H9 (cell line): ENCODE measurements at regions not wholly inside any gene's neighbourhood (a gene's known extent, or its start where the extent isn't known, plus 50 kb on each side); places are given as distances from the start of the nearest gene placed in this dataset.

Source experiments
- DNase-seq: peaks from one replicate; pipeline ENCODE4 v3.0.0-alpha.2; 2017
- H2AFZ ChIP-seq: one replicate; pipeline ENCODE4 v1.6.1; 2013; ENCODE audit warnings: mild to moderate bottlenecking, low read length, control low read depth, moderate library complexity
- H2AK5ac ChIP-seq: 2 replicates; pipeline ENCODE4 v1.6.1; 2013; ENCODE audit warnings: low read length, control low read depth, mixed read lengths; ENCODE audit not compliant: insufficient read length
- H2BK120ac ChIP-seq: one replicate; pipeline ENCODE4 v1.6.1; 2013; ENCODE audit warnings: low read depth, mild to moderate bottlenecking, low read length, control low read depth, inconsistent platforms; ENCODE audit not compliant: poor library complexity, severe bottlenecking
- H2BK12ac ChIP-seq: 2 replicates; pipeline ENCODE4 v1.6.1; 2013; ENCODE audit warnings: low read length, control low read depth, mixed read lengths, low read depth; ENCODE audit not compliant: insufficient read length
- H2BK15ac ChIP-seq: 2 replicates; pipeline ENCODE4 v1.6.1; 2013; ENCODE audit warnings: low read depth, low read length, control low read depth
- H2BK20ac ChIP-seq: one replicate; pipeline ENCODE4 v1.6.1; 2013; ENCODE audit warnings: low read depth, mild to moderate bottlenecking, low read length, control low read depth, inconsistent platforms; ENCODE audit not compliant: poor library complexity, severe bottlenecking
- H2BK5ac ChIP-seq: 2 replicates; pipeline ENCODE4 v1.6.1; 2013; ENCODE audit warnings: low read length, control low read depth, mixed read lengths; ENCODE audit not compliant: insufficient read length
- H3K14ac ChIP-seq: 2 replicates; pipeline ENCODE4 v1.6.1; 2013; ENCODE audit warnings: low read length, control low read depth; ENCODE audit not compliant: insufficient read depth
- H3K18ac ChIP-seq: 2 replicates; pipeline ENCODE4 v1.6.1; 2013; ENCODE audit warnings: low read depth, mild to moderate bottlenecking, mixed read lengths, low read length, control low read depth; ENCODE audit not compliant: insufficient read length
- H3K23ac ChIP-seq: 2 replicates; pipeline ENCODE4 v1.6.1; 2013; ENCODE audit warnings: low read length, control low read depth, mixed read lengths, low read depth; ENCODE audit not compliant: insufficient read length
- H3K23me2 ChIP-seq: 2 replicates; pipeline ENCODE4 v1.6.1; 2013; ENCODE audit warnings: low read depth, mild to moderate bottlenecking, mixed read lengths, low read length, control low read depth; ENCODE audit not compliant: insufficient read length, poor library complexity, severe bottlenecking
- H3K27ac ChIP-seq: 2 replicates; pipeline ENCODE4 v1.5.1; 2013; ENCODE audit warnings: low read length, control low read depth, mixed read lengths, low read depth; ENCODE audit not compliant: insufficient read length
- H3K27me3 ChIP-seq: 2 replicates; pipeline ENCODE4 v1.6.1; 2013; ENCODE audit warnings: low read length, control low read depth, inconsistent platforms; ENCODE audit not compliant: insufficient read depth
- H3K4ac ChIP-seq: 2 replicates; pipeline ENCODE4 v1.6.1; 2013; ENCODE audit warnings: low read depth, mild to moderate bottlenecking, control low read depth, inconsistent platforms, low read length, moderate library complexity
- H3K4me1 ChIP-seq: 2 replicates; pipeline ENCODE4 v1.6.1; 2013; ENCODE audit warnings: low read length, control low read depth, inconsistent platforms; ENCODE audit not compliant: insufficient read depth
- H3K4me2 ChIP-seq: 2 replicates; pipeline ENCODE4 v1.6.1; 2013; ENCODE audit warnings: low read length, control low read depth, mixed read lengths; ENCODE audit not compliant: insufficient read length, insufficient read depth
- H3K56ac ChIP-seq: 2 replicates; pipeline ENCODE4 v1.6.1; 2013; ENCODE audit warnings: low read depth, mild to moderate bottlenecking, mixed read lengths, low read length, control low read depth; ENCODE audit not compliant: insufficient read length
- H3K79me1 ChIP-seq: 2 replicates; pipeline ENCODE4 v1.6.1; 2013; ENCODE audit warnings: low read depth, mild to moderate bottlenecking, moderate library complexity, low read length, control low read depth, inconsistent platforms; ENCODE audit not compliant: insufficient read depth, poor library complexity, severe bottlenecking
- H3K79me2 ChIP-seq: 2 replicates; pipeline ENCODE4 v1.6.1; 2013; ENCODE audit warnings: low read length, control low read depth, inconsistent platforms; ENCODE audit not compliant: insufficient read depth
- H3K9ac ChIP-seq: 2 replicates; pipeline ENCODE4 v1.6.1; 2013; ENCODE audit warnings: low read length, control low read depth, mixed read lengths; ENCODE audit not compliant: insufficient read length; ENCODE audit errors: extremely low read depth
- H3K9me3 ChIP-seq: one replicate; pipeline ENCODE4 v1.6.1; 2013; ENCODE audit warnings: low read depth, low read length, inconsistent platforms; ENCODE audit not compliant: control insufficient read depth
- H3T11ph ChIP-seq: one replicate; pipeline ENCODE4 v1.6.1; 2013; ENCODE audit warnings: mild to moderate bottlenecking, low read length, control low read depth, inconsistent platforms
- H4K20me1 ChIP-seq: one replicate; pipeline ENCODE4 v1.6.1; 2013; ENCODE audit not compliant: control insufficient read depth, insufficient read length, insufficient read depth
- H4K5ac ChIP-seq: 2 replicates; pipeline ENCODE4 v1.6.1; 2013; ENCODE audit warnings: low read depth, mild to moderate bottlenecking, mixed read lengths, low read length, control low read depth; ENCODE audit not compliant: insufficient read length
- H4K8ac ChIP-seq: replicated peaks from 2 replicates; pipeline ENCODE4 v1.6.1; 2013; ENCODE audit warnings: low read length, control low read depth, mixed read lengths, low read depth; ENCODE audit not compliant: insufficient read length
- H4K91ac ChIP-seq: 2 replicates; pipeline ENCODE4 v1.6.1; 2013; ENCODE audit warnings: low read depth, mild to moderate bottlenecking, moderate library complexity, mixed read lengths, low read length, control low read depth; ENCODE audit not compliant: insufficient read length
- H3K27ac Mint-ChIP-seq, 3 experiments: 2 replicates in 2 of 3; 3 replicates in 1 of 3; pipeline ENCODE4 v1.8.0; 2020 to 2021; ENCODE audit warnings: mixed read lengths in 3 of 3, mild to moderate bottlenecking in 1 of 3, moderate library complexity in 1 of 3
- H3K27me3 Mint-ChIP-seq: 2 replicates; pipeline ENCODE4 v1.8.0; 2021; ENCODE audit warnings: low read depth, mild to moderate bottlenecking, moderate library complexity, mixed read lengths
- H3K36me3 Mint-ChIP-seq, 3 experiments: 2 replicates in 2 of 3; 3 replicates in 1 of 3; pipeline ENCODE4 v1.8.0; 2020 to 2021; ENCODE audit warnings: low read depth in 3 of 3, mixed read lengths in 3 of 3; ENCODE audit not compliant: insufficient read depth in 1 of 3
- H3K4me1 Mint-ChIP-seq, 2 experiments: 2 replicates each; pipeline ENCODE4 v1.8.0; 2020; ENCODE audit warnings: mixed read lengths in 2 of 2
- H3K4me3 Mint-ChIP-seq, 2 experiments: 2 replicates in 1 of 2; 3 replicates in 1 of 2; pipeline ENCODE4 v1.8.0; 2020 to 2021; ENCODE audit warnings: mild to moderate bottlenecking in 2 of 2, mixed read lengths in 2 of 2, moderate library complexity in 1 of 2
- H3K9me3 Mint-ChIP-seq, 2 experiments: 2 replicates in 1 of 2; 3 replicates in 1 of 2; pipeline ENCODE4 v1.8.0; 2020; ENCODE audit warnings: mild to moderate bottlenecking in 2 of 2, mixed read lengths in 2 of 2, moderate library complexity in 1 of 2
- WGBS: extraction: QIAGEN DNeasy Blood & Tissue Kit; methylation state at CpG from one replicate; pipeline ENCODE4 v1.1.7; 2013; ENCODE audit warnings: missing lambda C conversion rate, low lambda C conversion rate, mixed read lengths; ENCODE audit not compliant: insufficient read length; ENCODE audit errors: extremely low coverage; 5-methylcytosine and 5-hydroxymethylcytosine counted together
- TF ChIP-seq, protein P1 (sequence below): fragments of 200-600 bp; sonication (generic); conservative IDR thresholded peaks from 3 replicates; pipeline ENCODE4 v1.8.0; 2021; ENCODE audit warnings: antibody characterized with exemption, mild to moderate bottlenecking

DNA sequence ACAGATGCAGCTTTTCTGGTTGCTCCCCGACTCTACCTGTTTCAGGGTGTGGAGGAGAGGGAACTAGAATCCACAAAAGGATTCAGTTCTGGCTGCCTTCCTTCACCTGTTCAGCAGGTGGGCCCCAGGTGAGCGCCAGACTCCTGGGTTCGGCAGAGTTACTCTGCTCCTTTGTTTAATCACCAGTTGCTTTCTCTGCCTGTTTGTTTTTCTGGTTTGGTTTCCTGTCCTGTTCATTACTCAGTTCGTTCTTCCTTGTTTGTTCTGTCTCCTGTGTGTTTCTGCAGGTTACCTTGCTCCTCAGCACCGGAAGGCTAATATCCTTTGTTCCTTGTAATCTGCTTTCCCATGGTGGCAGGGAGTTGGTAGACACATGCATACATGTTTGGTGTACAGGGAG lies 508.5 kb upstream of the ATP11B start:
- no CpG with 5 or more reads among the region's 5 CpGs for WGBS
- no peak overlapping the region for H3K4ac ChIP-seq
- H3K23ac ChIP-seq, result no peak overlapping the region
- H3K79me1 ChIP-seq, result no peaks in the 10 kb centered on the region
- H2BK15ac ChIP-seq, result no peak overlapping the region
- H2AFZ ChIP-seq, result peak overlapping the region; percentile 1
- H2BK12ac ChIP-seq, result peak overlapping the region; percentile 80
- no peak overlapping the region for H4K91ac ChIP-seq
- H3K4me3 Mint-ChIP-seq, result no peak overlapping the region
- H3K14ac ChIP-seq, result no peak overlapping the region; the same call in 1 of the 2 replicates
- TF ChIP-seq, protein P1, sequence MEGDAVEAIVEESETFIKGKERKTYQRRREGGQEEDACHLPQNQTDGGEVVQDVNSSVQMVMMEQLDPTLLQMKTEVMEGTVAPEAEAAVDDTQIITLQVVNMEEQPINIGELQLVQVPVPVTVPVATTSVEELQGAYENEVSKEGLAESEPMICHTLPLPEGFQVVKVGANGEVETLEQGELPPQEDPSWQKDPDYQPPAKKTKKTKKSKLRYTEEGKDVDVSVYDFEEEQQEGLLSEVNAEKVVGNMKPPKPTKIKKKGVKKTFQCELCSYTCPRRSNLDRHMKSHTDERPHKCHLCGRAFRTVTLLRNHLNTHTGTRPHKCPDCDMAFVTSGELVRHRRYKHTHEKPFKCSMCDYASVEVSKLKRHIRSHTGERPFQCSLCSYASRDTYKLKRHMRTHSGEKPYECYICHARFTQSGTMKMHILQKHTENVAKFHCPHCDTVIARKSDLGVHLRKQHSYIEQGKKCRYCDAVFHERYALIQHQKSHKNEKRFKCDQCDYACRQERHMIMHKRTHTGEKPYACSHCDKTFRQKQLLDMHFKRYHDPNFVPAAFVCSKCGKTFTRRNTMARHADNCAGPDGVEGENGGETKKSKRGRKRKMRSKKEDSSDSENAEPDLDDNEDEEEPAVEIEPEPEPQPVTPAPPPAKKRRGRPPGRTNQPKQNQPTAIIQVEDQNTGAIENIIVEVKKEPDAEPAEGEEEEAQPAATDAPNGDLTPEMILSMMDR, result no peak
- peak overlapping the region; percentile 5 for H3K18ac ChIP-seq
- H4K8ac ChIP-seq, result no peak overlapping the region
- H3K27me3 Mint-ChIP-seq, result no peaks in the 10 kb centered on the region
- H3K4me2 ChIP-seq, result no peak overlapping the region
- H3K27ac Mint-ChIP-seq, result peak overlapping the region; percentile 71 to 91 (median 78); a peak in 6 of 7 replicates
- H2BK20ac ChIP-seq, result no peak overlapping the region
- H2BK5ac ChIP-seq, result peak overlapping the region; percentile 90
- no peak overlapping the region for H3T11ph ChIP-seq
- H3K4me1 Mint-ChIP-seq, result peaks cover 16 to 17% of the 10 kb centered on the region in 2 experiments
- no peak overlapping the region for H2AK5ac ChIP-seq
- H3K9ac ChIP-seq, result peak overlapping the region; percentile 3
- H3K23me2 ChIP-seq, result no peaks in the 10 kb centered on the region
- H3K27ac ChIP-seq, result peak overlapping the region; percentile 82
- DNase-seq, result peak; percentile 53
- H3K9me3 ChIP-seq, result no peaks in the 10 kb centered on the region
- H2BK120ac ChIP-seq, result no peak overlapping the region
- H3K79me2 ChIP-seq, result no peaks in the 10 kb centered on the region
- no peaks in the 10 kb centered on the region for H4K20me1 ChIP-seq
- peak overlapping the region; percentile 9 for H4K5ac ChIP-seq
- H3K56ac ChIP-seq, result no peak overlapping the region
- H3K27me3 ChIP-seq, result no peaks in the 10 kb centered on the region
- peaks cover 2% of the 10 kb centered on the region; the same call in 1 of the 2 replicates for H3K4me1 ChIP-seq
- no peaks in the 10 kb centered on the region for H3K9me3 Mint-ChIP-seq
- no peaks in the 10 kb centered on the region for H3K36me3 Mint-ChIP-seq
